Glomerular endothelial cell (primary cell): ENCODE measurements at regions not wholly inside any gene's neighbourhood (a gene's known extent, or its start where the extent isn't known, plus 50 kb on each side); places are given as distances from the start of the nearest gene placed in this dataset.

Source experiments
- DNase-seq: peaks from one replicate; pipeline ENCODE4 v3.0.0-alpha.2; 2011; ENCODE audit warnings: low read depth, low spot score; ENCODE audit errors: extremely low read depth

DNA sequence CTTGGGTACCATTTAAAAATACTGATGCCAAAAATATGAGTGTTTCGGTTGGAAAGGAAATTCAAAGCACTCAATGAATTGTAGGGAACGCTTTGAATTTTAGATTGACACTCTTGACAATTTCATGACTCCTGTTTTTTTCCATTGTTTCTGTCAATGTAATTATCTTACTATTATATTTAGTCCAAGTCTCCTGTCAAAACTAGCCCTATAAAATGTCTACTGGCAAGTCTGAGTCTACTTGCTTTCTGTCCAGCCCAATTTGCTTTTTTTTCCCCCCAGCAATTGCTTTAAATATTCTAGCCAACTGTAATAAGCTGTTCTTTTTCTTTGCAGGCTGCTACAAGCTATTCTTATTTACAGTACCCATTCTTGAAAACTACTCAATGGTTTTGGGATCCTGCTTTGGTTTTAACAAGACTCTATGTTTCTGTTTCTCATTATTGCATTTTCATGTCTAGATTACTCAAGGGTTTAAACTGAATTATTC is 1103.9 kb upstream of the GJE1 start:
- DNase-seq, result no peak

GRCh38 chr6:141026504-141026903 is 1106.2 kb upstream of the GJE1 start:
- DNase-seq, result no peak

DNA sequence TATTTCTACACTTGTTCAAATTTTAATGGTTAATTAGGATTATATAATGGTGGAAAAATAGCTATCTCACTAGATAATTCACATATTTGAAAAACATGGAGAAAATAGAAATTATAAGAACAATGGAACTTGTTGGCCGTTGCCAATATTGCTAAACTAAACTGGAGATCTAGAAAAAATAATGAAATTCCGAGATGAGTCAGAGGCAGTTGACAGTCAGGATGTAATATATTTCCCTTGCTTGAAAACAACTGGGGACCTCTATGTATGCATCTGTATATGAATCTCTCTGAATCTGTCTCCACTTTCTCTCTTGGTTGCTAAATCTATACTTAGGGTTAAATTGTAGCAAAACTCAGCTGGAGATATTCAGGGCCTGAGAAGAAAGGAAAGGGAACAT is 1108.2 kb upstream of the GJE1 start:
- DNase-seq, result no peak

GRCh38 chr6:141017941-141018340 is 1114.8 kb upstream of the GJE1 start:
- no peak for DNase-seq

- no peak for DNase-seq
Observed at GRCh38 chr6:141000917-141001316, 1131.8 kb upstream of the GJE1 start.

- no peak for DNase-seq
Observed at GRCh38 chr6:140993515-140993914, 1139.2 kb upstream of the GJE1 start.

- no peak for DNase-seq
Observed at GRCh38 chr6:140992678-140993077, 1140.0 kb upstream of the GJE1 start.

- DNase-seq, result no peak
Observed at GRCh38 chr6:140988780-140989179, 1143.9 kb upstream of the GJE1 start.

DNA sequence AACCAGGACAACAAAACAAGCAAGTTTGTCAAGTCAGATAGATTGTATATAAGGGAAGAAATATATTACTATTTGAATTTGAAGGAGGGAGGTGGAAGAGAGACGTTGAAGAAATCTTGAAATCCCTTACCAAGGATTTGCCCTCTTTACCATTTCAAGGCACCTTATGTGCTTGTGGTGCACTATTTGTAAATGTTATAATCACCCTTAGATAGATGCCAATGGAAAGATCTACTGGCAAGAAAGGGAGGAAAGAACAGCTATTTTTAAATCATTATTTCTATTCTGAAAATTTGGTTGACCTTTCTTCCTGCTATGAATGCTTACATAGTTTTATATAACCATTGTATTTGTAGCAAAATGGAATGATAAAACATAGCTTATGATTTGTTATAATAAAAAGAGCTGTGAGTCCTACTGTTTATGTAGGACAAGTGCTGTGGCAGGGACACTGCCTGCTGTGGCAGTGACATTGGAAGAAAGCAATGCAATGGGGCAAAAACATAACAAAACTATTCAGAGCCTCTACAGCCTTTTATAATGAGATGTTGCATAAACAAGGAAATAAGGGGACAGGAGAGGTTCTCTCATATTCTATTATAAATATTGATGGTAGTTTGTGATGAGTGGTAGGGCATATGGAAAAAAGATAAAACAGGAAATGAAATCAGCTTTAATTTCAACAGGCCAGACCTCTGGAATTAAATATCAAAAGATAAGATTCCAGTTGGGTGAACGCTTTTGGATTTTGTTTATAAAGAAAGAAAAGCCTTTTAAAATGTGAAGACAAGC is 1145.2 kb upstream of the GJE1 start:
- no peak for DNase-seq

DNA sequence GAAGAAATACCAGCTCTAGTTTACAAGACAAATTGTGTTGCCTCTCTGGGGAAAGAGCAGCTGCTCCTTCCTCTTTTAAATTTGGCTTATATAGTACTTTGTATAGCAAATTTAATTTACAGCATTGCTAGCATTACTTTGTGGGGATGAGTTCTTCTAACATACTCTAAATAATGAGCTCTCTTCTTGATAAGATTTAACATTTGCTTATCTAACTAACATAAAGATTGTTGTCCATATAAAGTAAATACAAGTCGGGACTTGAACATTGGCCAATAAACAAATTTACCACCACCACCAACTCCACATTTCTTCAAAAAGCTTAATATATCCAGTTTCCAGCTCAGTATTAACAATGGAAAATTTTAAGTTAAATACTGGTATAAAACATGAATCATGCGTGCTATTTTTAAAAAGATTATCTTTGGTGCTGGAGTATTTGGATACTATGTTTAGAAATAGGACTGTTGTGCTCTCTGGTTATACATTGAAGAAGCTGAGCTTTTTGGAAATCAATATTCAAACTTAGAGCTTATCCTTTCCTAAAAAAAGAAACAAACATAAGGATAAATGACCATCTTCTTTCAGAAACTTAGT is 1146.9 kb upstream of the GJE1 start:
- DNase-seq, result no peak

- no peak for DNase-seq
Observed at GRCh38 chr6:140980265-140980887, 1152.3 kb upstream of the GJE1 start.

GRCh38 chr6:140979642-140980091 is 1153.1 kb upstream of the GJE1 start:
- DNase-seq, result peak; percentile 83

GRCh38 chr6:140977403-140977802 is 1155.3 kb upstream of the GJE1 start:
- no peak for DNase-seq

DNA sequence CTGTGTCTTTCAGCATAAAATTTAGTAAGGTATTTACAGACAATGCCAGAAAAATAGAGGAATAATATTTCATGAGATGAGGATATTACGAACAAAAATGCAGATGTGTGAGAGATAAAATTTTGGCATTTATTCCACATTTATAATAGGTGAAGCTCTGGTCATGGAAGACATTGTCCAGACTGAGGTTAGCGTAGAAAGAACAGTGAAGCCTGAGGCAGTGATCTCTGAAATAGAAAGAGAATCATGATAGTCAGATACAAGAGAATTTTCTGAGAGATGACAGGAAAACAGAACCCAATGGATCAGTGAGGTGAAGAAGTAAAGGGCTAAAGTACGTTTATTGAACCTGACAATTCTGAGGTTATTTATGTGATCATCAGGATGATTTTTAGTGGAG is 1155.9 kb upstream of the GJE1 start:
- no peak for DNase-seq

DNA sequence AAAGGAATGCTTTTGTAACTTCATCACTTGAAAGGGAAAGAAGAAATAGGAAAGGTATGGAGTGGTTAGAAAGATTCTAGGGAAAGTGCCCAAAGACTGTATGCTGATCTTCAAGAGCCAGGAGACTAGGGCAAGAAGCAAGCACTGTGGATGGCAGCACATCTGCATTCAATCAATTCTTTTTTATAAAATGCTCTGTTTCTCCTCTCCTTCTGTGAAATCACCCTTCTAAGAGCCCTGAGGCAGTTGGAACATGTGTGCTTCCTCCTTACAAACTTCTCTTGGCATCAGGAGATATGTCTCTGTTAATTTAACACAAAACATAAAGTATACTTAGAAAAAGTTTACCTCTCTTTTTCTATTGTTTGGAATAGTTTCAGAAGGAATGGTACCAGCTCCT is 1162.2 kb upstream of the GJE1 start:
- no peak for DNase-seq

GRCh38 chr6:140968062-140968461 is 1164.7 kb upstream of the GJE1 start:
- no peak for DNase-seq

DNA sequence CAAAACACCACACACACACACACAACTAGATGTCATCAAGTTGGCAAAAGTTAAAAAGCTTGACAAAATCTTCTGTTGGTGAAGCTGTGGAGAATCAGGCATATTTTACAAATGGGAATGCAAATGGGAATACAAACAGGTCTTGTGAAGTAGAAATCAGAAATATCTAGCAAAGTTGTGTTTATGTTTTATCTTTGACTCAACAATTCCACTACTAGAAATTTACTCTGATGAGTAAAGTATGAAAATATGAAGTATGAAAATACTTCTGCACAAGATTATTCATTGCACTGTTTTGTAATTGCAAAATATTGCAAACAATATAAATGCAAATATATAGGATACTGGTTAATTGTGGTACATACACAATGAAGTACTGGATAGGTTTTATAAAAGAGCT is 1166.0 kb upstream of the GJE1 start:
- no peak for DNase-seq

DNA sequence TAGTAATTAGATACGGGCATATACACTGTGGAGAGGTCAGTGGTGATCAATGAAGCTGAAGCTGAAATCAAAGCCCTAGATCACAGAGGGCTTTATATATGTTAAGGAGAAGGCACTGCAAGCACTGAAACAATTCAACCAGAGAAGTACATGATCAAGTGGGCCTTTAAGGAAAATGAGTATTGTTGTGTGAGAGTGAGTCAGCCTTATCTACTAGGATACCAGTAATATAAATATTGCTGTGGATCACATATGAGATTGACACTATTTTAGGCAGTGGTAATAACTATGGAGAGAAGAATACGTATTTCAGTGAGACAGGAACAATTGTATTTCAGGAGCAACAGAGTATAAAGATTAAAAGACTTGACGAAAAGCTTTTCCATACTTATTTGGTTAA is 1172.2 kb upstream of the GJE1 start:
- DNase-seq, result no peak

- no peak for DNase-seq
Observed at GRCh38 chr6:140957386-140957785, 1175.3 kb upstream of the GJE1 start.

GRCh38 chr6:140956571-140957369 is 1176.0 kb upstream of the GJE1 start:
- DNase-seq, result no peak
